PFSK-1 (cell line): ENCODE measurements at regions not wholly inside any gene's neighbourhood (a gene's known extent, or its start where the extent isn't known, plus 50 kb on each side); places are given as distances from the start of the nearest gene placed in this dataset.

ENCODE experiments used
- POLR2AphosphoS5 ChIP-seq: IDR thresholded peaks from 2 replicates; pipeline ENCODE4 v1.6.1; 2012; ENCODE audit warnings: low read depth, mild to moderate bottlenecking, control low read depth, low read length, moderate library complexity
- TAF1 ChIP-seq: IDR thresholded peaks from 2 replicates; pipeline ENCODE4 v1.6.1; 2012; ENCODE audit warnings: low read length, control low read depth, borderline replicate concordance; ENCODE audit not compliant: insufficient read depth

DNA sequence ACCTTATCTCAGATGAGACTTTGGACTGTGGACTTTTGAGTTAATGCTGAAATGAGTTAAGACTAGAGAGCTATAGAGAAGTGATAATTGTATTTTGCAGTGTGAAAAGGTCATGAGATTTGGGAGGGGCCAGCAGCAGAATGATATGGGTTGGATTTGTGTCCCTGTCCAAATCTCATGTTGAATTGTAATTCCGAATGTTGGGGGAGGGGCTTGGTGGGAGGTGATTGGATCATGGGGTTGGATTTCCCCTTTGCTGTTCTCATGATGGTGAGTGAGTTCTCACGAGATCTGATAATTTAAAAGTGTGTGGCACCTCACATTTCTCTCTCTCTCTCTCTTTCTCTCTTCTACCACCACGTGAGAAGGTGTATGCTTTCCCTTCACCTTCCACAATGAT, 777.8 kb upstream of the LUZP2 start:
- TF ChIP-seq POLR2AphosphoS5 (no peak), TAF1 (no peak)
